GM19463 (cell line): ENCODE measurements at regions not wholly inside any gene's neighbourhood (a gene's known extent, or its start where the extent isn't known, plus 50 kb on each side); places are given as distances from the start of the nearest gene placed in this dataset.

Experiments
- ATAC-seq: cut with Tn5 transposase; IDR thresholded peaks from one replicate; pipeline ENCODE4 v1.9.1; 2021; ENCODE audit warnings: mild to moderate bottlenecking, moderate library complexity; ENCODE audit not compliant: unreplicated experiment

DNA sequence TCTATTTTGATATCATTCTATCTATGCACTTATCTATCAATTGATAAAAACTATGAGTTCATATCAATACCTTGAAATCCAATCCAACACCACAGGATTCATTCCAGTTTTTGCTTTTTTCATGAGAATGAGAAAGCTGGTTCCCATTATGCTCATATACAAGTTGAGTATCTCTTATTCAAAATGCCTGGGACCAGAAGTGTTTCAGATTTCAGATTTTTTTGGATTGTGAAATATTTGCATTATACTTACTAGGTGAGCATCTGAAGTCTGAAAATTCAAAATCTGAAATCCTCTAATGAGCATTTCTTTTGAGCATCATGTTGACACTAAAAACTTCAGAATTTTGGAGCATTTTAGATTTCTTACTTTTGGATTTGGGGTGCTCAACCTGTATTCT lies 67.8 kb upstream of the DCBLD2 start:
- ATAC-seq: no peak

DNA sequence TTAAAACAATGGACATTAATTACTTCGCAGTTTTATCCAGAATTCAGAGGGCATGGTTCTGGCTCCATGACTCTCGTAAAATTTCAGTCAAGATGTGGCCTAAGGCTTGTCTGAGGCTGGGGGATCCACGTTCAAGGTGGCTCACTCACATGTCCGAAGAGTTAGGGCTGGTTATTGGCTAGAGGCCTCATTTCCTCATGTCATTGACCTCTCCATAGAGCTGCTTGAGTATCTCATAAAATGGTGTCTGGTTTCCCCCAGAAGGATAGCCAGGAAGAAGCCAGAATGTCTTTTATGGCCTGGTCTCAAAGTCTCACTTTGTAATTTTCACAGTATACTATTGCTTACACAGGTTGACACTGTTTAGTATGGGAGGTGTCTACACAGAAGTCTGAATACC lies 67.3 kb upstream of the DCBLD2 start:
- ATAC-seq: no peak

DNA sequence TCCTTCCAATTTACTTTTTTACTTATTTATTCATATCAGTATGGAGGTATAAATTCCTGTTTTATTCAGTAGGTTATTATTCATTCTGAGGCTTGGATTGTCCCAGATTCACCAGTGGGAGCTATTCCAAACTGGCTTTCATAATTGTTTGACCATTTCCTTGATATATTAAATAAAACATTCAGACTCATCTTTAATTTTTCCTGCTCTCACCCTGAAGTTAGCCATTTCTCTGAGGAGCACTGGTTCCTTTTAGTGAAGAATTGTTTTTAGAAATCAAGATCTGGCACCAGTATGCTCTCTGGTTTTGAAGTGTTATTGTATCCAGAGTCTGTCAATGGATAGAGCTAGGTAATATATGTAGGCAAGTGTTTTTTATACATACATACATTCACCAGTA lies 66.9 kb upstream of the DCBLD2 start:
- no peak for ATAC-seq

DNA sequence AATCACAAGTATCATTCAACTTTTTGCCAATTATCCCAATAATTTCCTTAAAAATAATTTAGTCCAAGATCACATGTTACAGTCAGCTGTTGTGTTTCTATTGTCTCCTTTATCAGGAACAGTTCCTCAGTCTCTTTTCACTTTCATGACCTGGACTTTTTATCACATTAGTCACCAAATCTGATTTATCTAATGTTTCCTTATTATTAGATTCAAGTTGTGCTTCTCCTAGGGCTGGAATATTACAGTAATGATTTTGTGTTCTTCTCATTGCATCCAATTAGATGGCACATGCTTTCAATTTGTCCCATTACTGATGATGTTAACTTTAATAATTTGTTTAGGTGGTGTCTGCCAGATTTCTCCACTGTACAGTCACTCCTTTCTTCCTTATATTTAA lies 66.3 kb upstream of the DCBLD2 start:
- no peak for ATAC-seq

DNA sequence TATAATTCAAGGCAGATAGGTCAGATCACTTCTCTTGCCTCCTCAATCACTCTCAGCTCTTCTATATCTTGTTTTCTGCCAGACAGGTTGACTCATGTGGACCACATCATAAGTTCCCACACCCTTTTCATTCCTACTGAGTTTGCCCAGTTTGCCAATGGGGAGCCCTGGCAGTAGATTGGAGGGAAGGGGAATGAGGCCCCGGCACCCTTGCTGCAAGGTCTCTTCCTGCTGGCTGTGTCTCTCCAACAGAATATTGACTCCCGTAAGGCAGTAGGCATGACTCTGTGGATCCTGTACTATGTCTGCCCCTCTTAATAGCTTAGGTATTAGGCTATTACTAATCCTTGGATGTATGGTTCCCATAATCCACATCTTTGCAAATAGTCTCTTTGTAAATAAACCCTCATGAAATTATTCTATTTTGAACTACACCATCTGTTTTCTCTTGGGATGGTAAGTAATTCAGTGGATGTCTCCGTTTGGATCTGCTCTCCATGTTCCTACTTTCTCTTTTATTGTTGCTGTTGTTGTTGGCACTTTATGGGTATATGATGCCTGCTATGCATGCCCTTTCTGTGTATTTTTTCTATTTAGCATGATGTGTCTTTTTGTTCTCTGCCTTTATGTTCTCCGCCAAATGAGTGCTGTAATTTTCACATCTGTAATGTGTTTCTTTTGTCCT lies 65.5 kb upstream of the DCBLD2 start:
- no peak for ATAC-seq

DNA sequence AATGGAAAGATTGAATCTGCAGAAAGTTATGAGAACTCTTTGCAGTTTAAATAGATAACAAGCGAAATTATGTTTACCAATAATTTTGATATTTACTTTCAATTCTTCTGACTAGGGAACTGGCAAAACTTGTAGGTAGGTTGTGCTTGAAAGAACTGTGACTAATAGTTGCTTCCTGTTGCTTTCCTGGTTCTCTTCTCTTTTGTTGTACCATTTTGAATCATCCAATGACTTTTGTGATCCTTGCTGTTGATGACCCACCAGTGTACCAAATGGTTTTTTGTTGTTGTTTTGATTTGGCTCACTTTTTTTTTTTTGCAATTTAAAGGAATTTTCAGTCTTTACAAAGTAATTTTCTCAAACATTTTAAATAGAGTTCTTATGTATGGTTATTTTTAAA lies 64.9 kb upstream of the DCBLD2 start:
- ATAC-seq: no peak

DNA sequence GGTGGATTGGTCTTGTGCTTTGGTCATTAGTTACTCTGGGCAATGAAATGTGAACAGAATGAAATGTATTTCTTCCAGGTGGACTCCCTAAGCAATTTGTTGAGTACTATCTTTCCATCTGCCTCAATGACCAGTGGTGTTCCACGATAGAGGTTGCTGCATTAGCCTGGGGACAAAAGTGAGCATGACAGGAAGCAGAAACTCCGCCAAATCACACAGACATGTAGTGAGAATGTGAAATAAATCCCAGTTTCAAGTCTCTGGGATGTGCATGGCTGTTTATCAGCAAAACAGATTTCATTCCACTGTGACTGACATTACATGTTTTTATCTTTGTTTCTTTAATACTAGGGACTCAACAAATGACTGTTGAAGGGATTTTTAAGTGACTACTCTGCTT lies 63.3 kb upstream of the DCBLD2 start:
- no peak for ATAC-seq

DNA sequence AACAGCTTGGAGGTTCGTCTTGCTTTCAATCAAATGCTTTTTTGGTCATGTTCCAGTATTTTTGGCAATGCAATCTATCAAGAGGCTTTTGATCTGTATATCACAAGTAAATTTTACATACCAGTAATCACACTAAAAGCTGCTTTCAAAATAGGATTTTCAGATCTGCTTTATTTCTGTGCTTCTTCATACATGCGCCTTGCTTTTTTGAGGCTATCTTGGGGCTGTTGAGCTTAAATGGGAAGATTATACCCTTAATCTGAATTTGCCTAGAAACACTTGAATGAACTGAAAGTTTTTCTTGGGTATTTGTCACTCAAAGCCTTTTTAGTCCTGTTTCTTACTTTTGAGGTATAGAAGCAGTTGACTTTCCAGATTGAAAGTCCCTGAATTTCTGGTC lies 62.1 kb upstream of the DCBLD2 start:
- ATAC-seq: no peak

DNA sequence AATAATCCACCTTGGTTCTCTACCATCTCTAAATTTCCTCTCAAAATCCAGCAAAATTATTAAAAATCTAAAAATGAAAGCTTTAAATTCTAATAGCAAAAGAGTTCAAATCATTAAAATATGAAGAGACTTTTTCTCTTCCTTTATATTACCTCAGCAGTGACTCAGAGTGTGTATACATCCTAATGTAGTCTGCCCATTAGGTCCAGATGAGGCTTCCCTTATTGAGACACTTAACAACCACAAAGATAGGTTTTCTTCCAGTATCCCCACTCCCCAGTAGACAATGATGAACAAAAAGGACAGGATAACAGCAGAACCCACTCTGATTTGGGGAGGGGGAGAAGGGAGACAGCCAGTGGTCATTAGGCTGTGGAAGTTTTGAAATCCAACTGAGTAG lies 61.5 kb upstream of the DCBLD2 start:
- ATAC-seq: no peak

DNA sequence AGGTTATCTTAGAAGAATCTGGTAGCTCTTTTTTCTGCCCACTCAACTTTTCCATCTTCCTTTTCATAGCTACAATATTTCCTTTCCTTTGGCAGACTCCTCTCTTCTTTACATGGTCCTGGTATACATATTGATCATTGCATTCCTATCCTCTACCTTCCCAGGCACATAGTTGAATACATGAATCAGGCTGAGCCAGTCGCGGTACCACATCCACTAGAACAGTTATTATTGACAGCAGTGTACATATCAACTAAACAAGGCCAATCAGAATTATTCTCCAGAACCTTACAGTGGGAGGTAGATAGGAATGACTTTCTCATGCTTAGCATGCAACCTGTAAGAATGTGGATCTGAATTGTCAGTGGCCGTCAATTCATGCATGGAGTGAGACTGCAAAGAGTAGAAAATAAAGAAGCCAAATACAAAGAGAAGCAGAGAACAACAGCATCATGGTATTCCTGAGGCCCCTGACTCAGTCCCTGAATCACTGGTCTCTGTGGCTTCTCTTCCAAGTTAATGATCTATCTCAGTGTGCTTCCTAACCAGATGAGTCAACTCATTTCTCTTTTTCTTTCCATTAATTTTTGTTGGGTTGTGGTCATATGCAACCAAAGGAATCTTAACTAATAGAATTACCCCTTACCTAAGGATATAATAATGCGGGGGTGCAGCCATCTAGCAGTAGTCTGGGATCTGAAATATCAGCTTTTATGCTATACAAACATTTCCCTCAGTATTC lies 60.9 kb upstream of the DCBLD2 start:
- peak; percentile 54 for ATAC-seq

DNA sequence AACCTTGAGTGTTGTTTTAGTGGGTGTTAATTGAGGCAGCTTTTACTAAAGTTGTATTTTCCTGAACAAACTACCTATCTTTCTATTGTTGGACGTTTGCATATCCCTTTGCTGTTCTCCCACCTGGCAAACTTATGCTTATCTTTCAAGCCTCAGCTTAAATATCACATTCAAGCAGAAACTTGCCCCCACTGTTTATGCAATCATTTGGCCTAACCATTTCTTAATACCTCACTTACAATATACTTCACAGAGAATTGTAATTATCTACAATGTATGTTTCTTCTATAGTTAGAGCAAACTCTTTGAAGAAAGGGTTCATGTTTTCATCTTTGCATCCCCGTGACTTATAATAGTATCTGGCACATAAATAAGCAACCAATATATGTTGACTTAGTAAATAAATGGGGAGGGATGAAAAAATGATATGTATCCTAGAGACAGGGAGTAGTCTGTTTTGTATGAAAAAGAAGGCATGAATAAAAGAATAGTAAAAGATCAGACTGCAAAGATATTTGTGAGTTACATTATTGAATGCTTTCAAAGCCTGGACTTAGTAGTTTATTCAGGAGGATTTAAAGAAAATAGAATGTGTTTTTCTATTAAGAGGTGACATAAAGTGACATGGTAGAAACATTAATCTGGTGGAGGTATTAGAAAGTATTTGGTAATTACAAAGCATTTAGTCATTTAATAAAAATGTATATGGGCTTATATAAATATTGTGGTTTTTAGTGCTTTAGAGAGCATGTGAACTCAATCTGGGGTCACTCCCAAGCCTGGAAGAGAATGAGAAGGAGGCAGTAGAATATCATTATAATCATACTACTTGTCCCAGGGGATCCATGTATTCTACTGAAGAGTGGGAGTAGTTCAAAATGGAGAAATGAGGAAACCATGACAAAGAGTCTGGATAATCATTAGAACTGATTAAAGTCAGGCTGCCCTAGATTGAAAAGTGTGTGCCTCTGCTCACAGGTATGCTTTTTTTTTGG lies 60.0 kb upstream of the DCBLD2 start:
- ATAC-seq: no peak

DNA sequence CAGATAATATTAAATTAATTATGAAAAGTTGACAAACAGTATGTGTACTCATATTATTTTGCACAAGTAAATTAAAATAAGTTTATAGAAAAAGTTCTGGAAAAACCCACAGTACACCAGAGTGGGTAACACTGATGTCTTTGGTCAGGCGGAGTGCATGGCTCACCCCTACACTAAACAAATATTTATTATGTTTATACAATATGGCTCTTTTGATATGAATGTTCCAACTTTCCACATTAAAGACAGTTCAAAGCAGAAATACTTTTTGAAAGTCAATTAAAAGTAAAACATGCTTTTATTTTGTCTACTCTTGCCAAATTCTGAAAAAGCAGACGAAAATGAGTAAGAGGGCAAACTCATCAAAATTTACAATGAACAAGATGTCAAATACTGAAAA lies 56.2 kb upstream of the DCBLD2 start:
- no peak for ATAC-seq

DNA sequence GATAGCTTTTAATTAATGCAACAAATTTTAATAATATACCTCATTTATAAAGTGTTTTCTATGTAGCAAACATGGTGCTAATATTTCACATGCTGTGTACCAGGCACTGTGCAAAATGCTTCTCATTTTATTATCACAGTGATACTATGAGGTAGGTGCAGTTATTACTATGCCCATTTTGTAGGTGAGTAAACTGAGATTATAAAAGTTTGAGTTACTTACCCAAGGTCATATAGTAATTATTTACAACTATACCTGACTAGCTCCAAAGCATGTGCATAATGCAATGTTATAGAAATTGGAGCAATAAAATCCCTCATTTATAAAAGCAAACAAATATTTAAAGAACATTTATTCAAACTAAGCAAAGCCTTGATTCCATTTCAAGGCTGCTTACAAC lies 54.5 kb upstream of the DCBLD2 start:
- no peak for ATAC-seq

DNA sequence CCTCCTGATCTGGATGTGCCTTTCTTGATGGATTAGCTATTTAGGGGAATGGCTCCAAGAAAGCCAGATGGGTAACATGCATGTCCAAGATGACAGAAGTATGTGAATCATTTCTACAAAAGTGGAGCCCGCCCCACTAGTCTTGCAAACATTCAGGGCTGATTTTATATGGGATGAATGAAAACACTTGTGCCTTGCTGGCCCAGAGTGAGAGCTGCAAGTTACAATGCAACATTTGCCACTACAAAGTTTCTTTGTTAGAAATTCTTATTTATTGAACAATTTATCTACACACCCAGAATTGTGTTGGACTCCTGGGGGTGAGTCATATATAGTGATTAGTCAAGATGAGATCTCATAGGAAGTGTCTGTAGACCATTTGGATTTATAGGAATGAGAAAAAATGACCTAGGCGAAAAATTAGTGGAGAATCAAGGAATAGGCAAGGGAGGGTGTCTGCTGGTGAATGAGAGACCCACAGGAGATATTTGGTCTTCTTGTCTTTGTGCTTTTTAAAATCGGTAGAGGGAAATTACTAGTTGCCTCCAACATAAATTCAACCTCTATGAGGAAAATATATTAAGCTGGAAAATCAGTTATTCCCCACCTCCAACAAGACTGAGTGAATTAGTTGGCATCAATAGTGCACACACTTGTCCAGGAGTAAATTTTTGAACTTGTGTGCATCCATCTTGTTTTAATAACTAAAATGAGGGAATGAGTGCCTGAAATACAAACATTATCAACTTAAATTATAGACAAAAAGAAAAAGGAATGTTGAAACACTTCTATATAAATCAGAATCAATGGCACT lies 53.5 kb upstream of the DCBLD2 start:
- ATAC-seq: no peak

DNA sequence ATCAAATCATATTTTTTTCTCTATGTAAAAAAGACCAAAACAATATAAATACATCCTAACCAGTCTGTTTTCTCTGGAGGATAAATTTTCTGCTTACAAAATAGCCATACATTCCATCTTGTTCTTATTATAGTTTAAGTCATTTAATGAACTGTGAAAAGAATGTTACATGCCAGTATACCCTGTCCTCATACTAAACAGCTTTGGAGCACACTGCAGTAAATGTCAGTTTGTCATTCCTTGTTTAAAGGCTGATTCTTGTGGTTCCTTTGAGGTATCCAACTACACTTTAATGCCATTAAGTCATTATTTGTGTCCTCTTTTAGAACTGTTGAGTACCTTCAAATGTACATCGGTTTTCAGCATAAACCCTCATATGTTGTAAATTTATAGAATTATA lies 52.7 kb upstream of the DCBLD2 start:
- no peak for ATAC-seq

DNA sequence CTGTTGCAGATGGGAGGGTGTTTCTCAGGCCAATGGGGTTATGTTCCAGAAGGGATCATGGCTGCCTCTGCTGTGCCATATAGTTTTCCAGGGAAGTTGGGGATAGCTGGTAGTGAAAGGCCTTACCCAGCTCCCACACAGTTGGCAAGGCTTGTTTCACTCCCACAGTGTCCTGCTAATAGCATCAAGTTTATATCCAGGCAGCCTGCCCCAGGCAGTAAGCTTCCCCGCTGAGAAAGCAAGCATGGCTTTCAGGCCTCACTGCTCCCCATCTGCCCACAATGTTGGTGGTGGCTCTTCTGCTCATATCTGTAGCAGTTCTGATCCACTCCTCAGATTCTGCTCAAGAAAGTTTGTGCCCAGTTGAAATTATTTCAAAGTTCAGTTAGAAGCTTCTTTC lies 50.9 kb upstream of the DCBLD2 start:
- no peak for ATAC-seq
